HCT116 (cell line): ENCODE measurements at regions not wholly inside any gene's neighbourhood (a gene's known extent, or its start where the extent isn't known, plus 50 kb on each side); places are given as distances from the start of the nearest gene placed in this dataset.

Experiments
- ATAC-seq: fragments of 200-7000 bp; cut with Tn5 transposase; 2 replicates; pipeline ENCODE4 v1.9.1; 2020; ENCODE audit warnings: mild to moderate bottlenecking, moderate library complexity
- BruUV-seq: library from RNA; stranded (reverse); fragments of 400-500 nt; replicated peaks from 2 replicates; lab custom pipeline; 2021; lab: Mats Ljungman, UMichigan
- CTCF ChIA-PET: fragments of 300-600 bp; sonication (Branson Sonifier 250); formaldehyde crosslinking; loops from one replicate; lab custom pipeline; 2021; ENCODE audit warnings: antibody characterized with exemption; lab: Charles Lee
- POLR2A ChIA-PET: fragments of 300-600, 350-600 bp; sonication (Branson Sonifier 250); formaldehyde crosslinking; loops from one replicate; lab custom pipeline; 2021; ENCODE audit warnings: antibody characterized with exemption; lab: Charles Lee
- RAD21 ChIA-PET, 2 experiments: fragments of 300-600 bp; sonication (Branson Sonifier 250); formaldehyde crosslinking; loops; one replicate each; lab custom pipeline; 2023; ENCODE audit warnings: low total read pairs in 2 of 2; ENCODE audit not compliant: uncharacterized antibody in 2 of 2, unreplicated experiment in 2 of 2, low non-redundant PET in 1 of 2; lab: Charles Lee
- DNase-seq: peaks from one replicate; pipeline ENCODE4 v3.0.0-alpha.2; 2010; ENCODE audit warnings: low read depth, low spot score
- H2AFZ ChIP-seq: fragments of 200-600 bp; shearing (Covaris generic), sonication (generic); 2 replicates; pipeline ENCODE4 v1.6.1; 2017; ENCODE audit warnings: low read depth, mixed run types, mixed read lengths, antibody characterized with exemption, low read length; ENCODE audit not compliant: poor library complexity, severe bottlenecking
- H3K27ac ChIP-seq: 2 replicates; pipeline ENCODE4 v1.5.1; 2012; ENCODE audit warnings: low read depth, low read length
- H3K27me3 ChIP-seq: fragments of 200-600 bp; sonication (generic); 2 replicates; pipeline ENCODE4 v1.6.1; 2016; ENCODE audit warnings: mixed run types, low read length, mixed read lengths; ENCODE audit not compliant: insufficient read depth
- H3K36me3 ChIP-seq, 2 experiments: fragments of 200-500 bp in 1 of 2; fragments of 200-600 bp in 1 of 2; sonication (Bioruptor generic) in 1 of 2; sonication (generic) in 1 of 2; 2 replicates each; pipeline versions ENCODE4 v1.5.1 to v1.6.1; 2014 to 2016; ENCODE audit warnings: low read length in 2 of 2, inconsistent platforms in 1 of 2, mixed read lengths in 1 of 2, mixed run types in 1 of 2; ENCODE audit not compliant: insufficient read depth in 2 of 2, control insufficient read depth in 1 of 2
- H3K4me1 ChIP-seq, 2 experiments: fragments of 200-600 bp in 1 of 2; sonication (generic) in 1 of 2; 2 replicates each; pipeline versions ENCODE4 v1.5.1 to v1.6.1; 2012 to 2017; ENCODE audit warnings: low read length in 2 of 2, inconsistent platforms in 1 of 2, mild to moderate bottlenecking in 1 of 2, mixed read lengths in 1 of 2, mixed run types in 1 of 2, moderate library complexity in 1 of 2; ENCODE audit not compliant: insufficient read depth in 2 of 2, control insufficient read depth in 1 of 2
- H3K4me2 ChIP-seq: fragments of 200-600 bp; sonication (generic); 2 replicates; pipeline ENCODE4 v1.6.1; 2017; ENCODE audit warnings: mixed run types, low read length, mixed read lengths
- H3K4me3 ChIP-seq, 2 experiments: fragments of 200-600 bp in 1 of 2; sonication (generic) in 1 of 2; replicated peaks in 1 of 2; 2 replicates each; pipeline ENCODE4 v1.5.1; 2011 to 2016; ENCODE audit warnings: low read length in 2 of 2, control low read depth in 1 of 2, low read depth in 1 of 2, mild to moderate bottlenecking in 1 of 2, mixed read lengths in 1 of 2, mixed run types in 1 of 2
- H3K79me2 ChIP-seq: fragments of 200-600 bp; sonication (generic); 2 replicates; pipeline ENCODE4 v1.6.1; 2017; ENCODE audit warnings: mild to moderate bottlenecking, mixed run types, low read length, moderate library complexity, mixed read lengths; ENCODE audit not compliant: insufficient read depth
- H3K9ac ChIP-seq: fragments of 200-600 bp; sonication (generic); 2 replicates; pipeline ENCODE4 v1.6.1; 2016; ENCODE audit warnings: low read length, mixed read lengths
- H3K9me2 ChIP-seq: fragments of 200-600 bp; sonication (generic), shearing (Covaris generic); 2 replicates; pipeline ENCODE4 v1.6.1; 2017; ENCODE audit warnings: mixed run types, mild to moderate bottlenecking, moderate library complexity; ENCODE audit not compliant: insufficient read depth
- H3K9me3 ChIP-seq, 2 experiments: fragments of 200-500 bp in 1 of 2; fragments of 200-600 bp in 1 of 2; sonication (Bioruptor generic) in 1 of 2; sonication (generic) in 1 of 2; 2 replicates each; pipeline ENCODE4 v1.6.1; 2014 to 2017; ENCODE audit warnings: low read length in 2 of 2, mixed read lengths in 2 of 2, inconsistent platforms in 1 of 2, low read depth in 1 of 2, mild to moderate bottlenecking in 1 of 2, mixed run types in 1 of 2, moderate library complexity in 1 of 2; ENCODE audit not compliant: control insufficient read depth in 1 of 2, insufficient read depth in 1 of 2
- H4K20me1 ChIP-seq: fragments of 200-600 bp; sonication (generic), shearing (Covaris generic); 2 replicates; pipeline ENCODE4 v1.6.1; 2017; ENCODE audit warnings: mixed run types, mild to moderate bottlenecking, moderate library complexity; ENCODE audit not compliant: insufficient read depth
- CBX3 ChIP-seq: IDR thresholded peaks from 2 replicates; pipeline ENCODE4 v1.6.1; 2012; ENCODE audit warnings: low read depth
- CEBPB ChIP-seq: IDR thresholded peaks from 2 replicates; pipeline ENCODE4 v1.6.1; 2012; ENCODE audit warnings: low read depth
- EZH2 ChIP-seq: fragments of 200-600 bp; sonication (generic); IDR thresholded peaks from 2 replicates; pipeline ENCODE4 v1.6.1; 2017; ENCODE audit warnings: antibody characterized with exemption, mixed run types
- RAD21 ChIP-seq: IDR thresholded peaks from 2 replicates; pipeline ENCODE4 v1.6.1; 2012; ENCODE audit warnings: low read depth, mild to moderate bottlenecking
- ZBTB33 ChIP-seq: IDR thresholded peaks from 2 replicates; pipeline ENCODE4 v1.6.1; 2011; ENCODE audit warnings: mild to moderate bottlenecking, low read length, moderate library complexity; ENCODE audit not compliant: insufficient replicate concordance; ENCODE audit errors: extremely low read depth
- intact Hi-C: fragments of 100-400 bp; cut with micrococcal nuclease; formaldehyde crosslinking; loops from 2 replicates; pipeline ENCODE4 v1.10.0; 2022
- TF ChIP-seq, protein P1 (sequence below): IDR thresholded peaks from 2 replicates; pipeline ENCODE4 v1.6.1; 2012

DNA sequence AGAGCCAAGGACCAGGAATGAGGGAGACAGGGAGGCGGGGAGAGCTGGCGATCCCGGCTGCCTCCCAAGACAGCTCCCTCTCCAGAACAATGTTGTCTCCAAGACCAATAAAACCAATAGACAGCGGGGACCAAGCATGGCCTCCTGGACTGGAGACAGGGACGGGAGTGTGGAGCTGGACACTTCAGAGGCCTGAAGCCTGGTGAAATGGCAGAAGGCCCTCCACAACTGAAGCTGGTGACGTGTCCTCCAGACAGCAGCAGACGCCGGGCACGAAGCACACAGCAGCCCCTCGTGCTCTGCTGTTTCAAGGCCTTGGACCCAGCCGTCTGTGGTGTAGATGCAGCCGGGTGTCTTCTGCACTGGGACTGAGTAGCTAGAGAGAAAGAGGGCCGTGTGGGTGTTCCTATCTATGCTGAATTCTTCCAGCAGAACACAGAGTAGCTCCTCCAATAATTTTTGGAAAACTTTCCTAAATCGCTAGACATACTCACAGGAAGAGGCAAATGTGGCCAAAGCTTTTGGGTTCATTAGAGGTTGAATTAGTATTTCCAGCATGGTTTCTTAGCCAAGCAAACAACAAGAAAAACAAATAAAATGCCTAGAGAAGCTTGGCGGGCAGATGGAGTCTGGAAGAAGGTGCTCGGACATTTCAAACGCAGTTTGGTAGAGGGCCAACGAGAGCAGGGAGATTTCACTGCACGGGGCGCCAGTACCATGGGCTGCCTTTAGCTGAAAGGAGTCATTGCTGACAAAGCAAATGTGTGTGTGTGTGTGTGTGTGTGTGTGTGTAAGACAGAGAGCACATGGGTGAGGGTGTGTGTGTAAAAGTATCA is 570.4 kb downstream of the TCERG1L start:
- ChIA-PET CTCF (no interaction called here), RAD21 (no interaction called here), POLR2A (no interaction called here)
- intact Hi-C loops, result no loop called here
- Histone ChIP-seq H3K27me3 (no peaks in the 10 kb centered on the region), H3K27ac (no peak overlapping the region), H3K4me3 (no peak overlapping the region), H3K9me2 (no peaks in the 10 kb centered on the region), H3K4me1 (no peaks in the 10 kb centered on the region), H2AFZ (no peak overlapping the region), H3K36me3 (no peaks in the 10 kb centered on the region), H3K9ac (no peak overlapping the region), H3K79me2 (no peaks in the 10 kb centered on the region), H3K9me3 (no peaks in the 10 kb centered on the region), H4K20me1 (no peaks in the 10 kb centered on the region), H3K4me2 (no peak overlapping the region)
- DNase-seq, result no peak
- no TSS peak for BruUV-seq
- ATAC-seq, result no peak
- TF ChIP-seq CBX3 (no peak), ZBTB33 (no peak), EZH2 (no peak), RAD21 (no peak), CEBPB (no peak)
- TF ChIP-seq, protein P1, sequence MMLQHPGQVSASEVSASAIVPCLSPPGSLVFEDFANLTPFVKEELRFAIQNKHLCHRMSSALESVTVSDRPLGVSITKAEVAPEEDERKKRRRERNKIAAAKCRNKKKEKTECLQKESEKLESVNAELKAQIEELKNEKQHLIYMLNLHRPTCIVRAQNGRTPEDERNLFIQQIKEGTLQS, result no peak
